SK-N-SH (cell line): ENCODE measurements at regions not wholly inside any gene's neighbourhood (a gene's known extent, or its start where the extent isn't known, plus 50 kb on each side); places are given as distances from the start of the nearest gene placed in this dataset.

Experiments used
- CTCF ChIA-PET: fragments of 300-600, 350-600 bp; formaldehyde crosslinking; extraction: SDS; loops from one replicate; lab custom pipeline; 2021; lab: Yijun Ruan, JAX
- POLR2A ChIA-PET: fragments of 350-600 bp; sonication (Branson Sonifier 250); formaldehyde crosslinking; extraction: SDS; loops from one replicate; lab custom pipeline; 2020; ENCODE audit warnings: antibody characterized with exemption, inconsistent platforms; lab: Yijun Ruan, JAX
- DNase-seq: peaks from one replicate; pipeline ENCODE4 v3.0.0; 2012
- H2AFZ ChIP-seq: fragments of 200-600 bp; sonication (generic); 2 replicates; pipeline ENCODE4 v1.8.1; 2016; ENCODE audit warnings: antibody characterized with exemption, mild to moderate bottlenecking, low read depth
- H3F3A ChIP-seq: fragments of 200-600 bp; sonication (generic); replicated peaks from 2 replicates; pipeline ENCODE3; 2016; ENCODE audit warnings: antibody characterized with exemption, mild to moderate bottlenecking; ENCODE audit not compliant: insufficient read depth
- H3K27ac ChIP-seq, 2 experiments: fragments of 200-500 bp in 1 of 2; fragments of 200-600 bp in 1 of 2; sonication (Bioruptor generic) in 1 of 2; sonication (generic), shearing (Covaris generic) in 1 of 2; 2 replicates each; pipeline versions ENCODE4 v1.5.1 to v1.6.1; 2014 to 2016; ENCODE audit warnings: low read depth in 2 of 2, inconsistent platforms in 1 of 2, low read length in 1 of 2, mild to moderate bottlenecking in 1 of 2, mixed read lengths in 1 of 2
- H3K27me3 ChIP-seq: fragments of 200-600 bp; sonication (generic), shearing (Covaris generic); 2 replicates; pipeline ENCODE4 v1.6.1; 2016; ENCODE audit warnings: mixed run types; ENCODE audit not compliant: insufficient read depth
- H3K36me3 ChIP-seq, 2 experiments: fragments of 200-500 bp in 1 of 2; fragments of 200-600 bp in 1 of 2; sonication (Bioruptor generic) in 1 of 2; sonication (generic) in 1 of 2; replicated peaks in 1 of 2; 2 replicates each; pipeline versions ENCODE3 to v1.5.1; 2014 to 2016; ENCODE audit warnings: low read length in 1 of 2, mild to moderate bottlenecking in 1 of 2; ENCODE audit not compliant: insufficient read depth in 2 of 2, control insufficient read depth in 1 of 2
- H3K4me1 ChIP-seq, 2 experiments: fragments of 200-500 bp in 1 of 2; fragments of 200-600 bp in 1 of 2; sonication (Bioruptor generic) in 1 of 2; sonication (generic), shearing (Covaris generic) in 1 of 2; 2 replicates each; pipeline versions ENCODE4 v1.5.1 to v1.6.1; 2014 to 2016; ENCODE audit warnings: low read depth in 1 of 2, low read length in 1 of 2, mixed run types in 1 of 2; ENCODE audit not compliant: insufficient read depth in 2 of 2, control insufficient read depth in 1 of 2
- H3K4me2 ChIP-seq: fragments of 200-600 bp; sonication (generic), shearing (Covaris generic); 2 replicates; pipeline ENCODE4 v1.6.1; 2017; ENCODE audit warnings: mixed run types
- H3K4me3 ChIP-seq, 2 experiments: fragments of 200-500 bp in 1 of 2; fragments of 200-600 bp in 1 of 2; sonication (Bioruptor generic) in 1 of 2; sonication (generic), shearing (Covaris generic) in 1 of 2; 2 replicates each; pipeline versions ENCODE4 v1.5.1 to v1.8.1; 2014 to 2016; ENCODE audit warnings: low read depth in 2 of 2, inconsistent platforms in 1 of 2, low read length in 1 of 2, mild to moderate bottlenecking in 1 of 2, mixed read lengths in 1 of 2, moderate library complexity in 1 of 2
- H3K79me2 ChIP-seq: fragments of 200-600 bp; sonication (generic); 2 replicates; pipeline ENCODE4 v1.8.1; 2017; ENCODE audit warnings: mild to moderate bottlenecking; ENCODE audit not compliant: insufficient read depth
- H3K9ac ChIP-seq: fragments of 200-600 bp; sonication (generic); 2 replicates; pipeline ENCODE4 v1.6.1; 2017; ENCODE audit warnings: mixed run types
- H3K9me2 ChIP-seq: fragments of 200-600 bp; sonication (generic); 2 replicates; pipeline ENCODE4 v1.6.1; 2017; ENCODE audit warnings: mixed run types
- H3K9me3 ChIP-seq: fragments of 200-600 bp; sonication (generic); 2 replicates; pipeline ENCODE4 v1.6.1; 2017; ENCODE audit warnings: mixed run types, mild to moderate bottlenecking, moderate library complexity
- H4K20me1 ChIP-seq: fragments of 200-600 bp; sonication (generic); 2 replicates; pipeline ENCODE4 v1.6.1; 2017; ENCODE audit warnings: mild to moderate bottlenecking, mixed run types; ENCODE audit not compliant: insufficient read depth
- CHD2 ChIP-seq: fragments of 150-350 bp; IDR thresholded peaks from 2 replicates; pipeline ENCODE4 v1.6.1; 2018; ENCODE audit warnings: low read length; ENCODE audit not compliant: partially characterized antibody
- ELF1 ChIP-seq: IDR thresholded peaks from 2 replicates; pipeline ENCODE4 v1.4.0; 2012
- EP300 ChIP-seq, 2 experiments: IDR thresholded peaks; 2 replicates each; pipeline versions ENCODE4 v1.4.0 to v1.6.1; 2012; ENCODE audit warnings: borderline replicate concordance in 1 of 2, low read depth in 1 of 2, low read length in 1 of 2
- EZH2phosphoT487 ChIP-seq: fragments of 200-600 bp; sonication (generic); IDR thresholded peaks from 2 replicates; pipeline ENCODE4 v1.6.1; 2017; ENCODE audit warnings: low read depth, mixed run types, mild to moderate bottlenecking, antibody characterized with exemption, moderate library complexity, borderline replicate concordance
- FOSL2 ChIP-seq: IDR thresholded peaks from 2 replicates; pipeline ENCODE4 v1.4.0; 2012; ENCODE audit warnings: low read depth, mild to moderate bottlenecking, moderate library complexity, borderline replicate concordance
- FOXJ3 ChIP-seq: sonication (generic); formaldehyde crosslinking; IDR thresholded peaks from 2 replicates; pipeline ENCODE4 v1.5.1; 2020; ENCODE audit warnings: mild to moderate bottlenecking, missing genetic modification reagents
- GABPA ChIP-seq: IDR thresholded peaks from 2 replicates; pipeline ENCODE4 v1.4.0; 2012; ENCODE audit warnings: low read depth, mild to moderate bottlenecking
- MEF2A ChIP-seq: IDR thresholded peaks from 2 replicates; pipeline ENCODE4 v1.4.0; 2012; ENCODE audit warnings: low read depth, borderline replicate concordance
- RCOR1 ChIP-seq: fragments of 150-350 bp; IDR thresholded peaks from 2 replicates; pipeline ENCODE4 v1.6.1; 2017; ENCODE audit warnings: antibody characterized with exemption, low read length
- RFX5 ChIP-seq: IDR thresholded peaks from 2 replicates; pipeline ENCODE4 v1.6.1; 2012; ENCODE audit warnings: mild to moderate bottlenecking, improper control_type of control experiment, low read length
- SIN3A ChIP-seq: IDR thresholded peaks from 2 replicates; pipeline ENCODE4 v1.6.1; 2012; ENCODE audit warnings: low read depth, mild to moderate bottlenecking, low read length, moderate library complexity, borderline replicate concordance
- SMC3 ChIP-seq: IDR thresholded peaks from 2 replicates; pipeline ENCODE4 v1.6.1; 2012; ENCODE audit warnings: low read depth, low read length, improper control_type of control experiment
- TAF1 ChIP-seq: IDR thresholded peaks from 2 replicates; pipeline ENCODE4 v1.6.1; 2012; ENCODE audit warnings: low read depth, mild to moderate bottlenecking, low read length, moderate library complexity, borderline replicate concordance
- WGBS: methylation state at CpG from one replicate; pipeline ENCODE4 v1.1.6; 2017; ENCODE audit warnings: low lambda C conversion rate; 5-methylcytosine and 5-hydroxymethylcytosine counted together
- TF ChIP-seq, protein P1 (sequence below): IDR thresholded peaks from 2 replicates; pipeline ENCODE4; 2012
- TF ChIP-seq, protein P2 (sequence below): IDR thresholded peaks from 2 replicates; pipeline ENCODE4 v1.6.1; 2012; ENCODE audit warnings: mild to moderate bottlenecking, low read depth, low read length, moderate library complexity
- TF ChIP-seq, protein P3 (sequence below): IDR thresholded peaks from 2 replicates; pipeline ENCODE4 v1.4.0; 2012; ENCODE audit warnings: low read depth
- TF ChIP-seq, protein P4 (sequence below): IDR thresholded peaks from 2 replicates; pipeline ENCODE4 v1.4.0; 2012; ENCODE audit warnings: low read depth, borderline replicate concordance

DNA sequence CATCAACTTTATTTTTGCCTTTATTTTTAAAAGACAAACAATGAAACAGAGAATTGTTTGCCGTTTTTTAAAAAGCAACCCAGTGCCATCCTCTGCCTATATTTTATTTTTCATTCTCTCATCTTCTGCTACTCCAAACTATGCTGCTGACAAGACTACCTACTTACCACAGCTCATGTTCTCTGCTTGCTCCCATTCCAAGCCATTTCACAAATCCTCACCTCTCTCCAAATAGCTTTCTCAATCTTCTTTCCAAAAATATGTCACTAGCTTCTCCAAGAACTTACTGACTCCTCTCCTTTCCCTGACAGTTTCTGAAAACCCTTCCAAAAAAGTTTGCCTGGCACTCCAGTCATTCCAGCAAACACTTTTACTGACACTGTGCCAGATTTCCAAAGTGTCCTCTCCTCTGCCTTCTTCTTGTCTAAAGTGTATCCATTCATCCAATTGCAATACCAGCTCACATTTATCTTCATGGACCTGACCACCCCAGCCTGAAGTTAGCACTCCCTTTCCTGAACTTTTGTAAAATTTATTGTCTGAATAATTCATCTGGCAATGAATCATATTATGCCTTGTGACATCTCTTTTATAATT lies 766.5 kb upstream of the B3GALT2 start:
- CTCF ChIA-PET, result interaction anchor here (1.3 kb wide), 1 partner anchor 11 kb away, joined by 4 read pairs; no protein-coding TSS in a partner anchor
- Histone ChIP-seq H3K36me3 (no peaks in the 10 kb centered on the region), H3K4me3 (no peak overlapping the region), H3K9me2 (no peaks in the 10 kb centered on the region), H3K4me2 (no peak overlapping the region), H3K79me2 (no peaks in the 10 kb centered on the region), H3K9ac (no peak overlapping the region), H3K27me3 (no peaks in the 10 kb centered on the region), H3F3A (no peaks in the 10 kb centered on the region), H3K4me1 (peaks cover 0 to 2% of the 10 kb centered on the region in 2 experiments; a peak in 1 of 4 replicates), H3K9me3 (no peaks in the 10 kb centered on the region), H3K27ac (peak overlapping the region in 1 of 2 experiments; percentile 6; a peak in 1 of 4 replicates), H2AFZ (no peak overlapping the region), H4K20me1 (no peaks in the 10 kb centered on the region)
- no peak for DNase-seq
- POLR2A ChIA-PET, result no interaction called here
- 10% methylated on average over 1 of the region's 1 CpG for WGBS
- TF ChIP-seq, protein P1, sequence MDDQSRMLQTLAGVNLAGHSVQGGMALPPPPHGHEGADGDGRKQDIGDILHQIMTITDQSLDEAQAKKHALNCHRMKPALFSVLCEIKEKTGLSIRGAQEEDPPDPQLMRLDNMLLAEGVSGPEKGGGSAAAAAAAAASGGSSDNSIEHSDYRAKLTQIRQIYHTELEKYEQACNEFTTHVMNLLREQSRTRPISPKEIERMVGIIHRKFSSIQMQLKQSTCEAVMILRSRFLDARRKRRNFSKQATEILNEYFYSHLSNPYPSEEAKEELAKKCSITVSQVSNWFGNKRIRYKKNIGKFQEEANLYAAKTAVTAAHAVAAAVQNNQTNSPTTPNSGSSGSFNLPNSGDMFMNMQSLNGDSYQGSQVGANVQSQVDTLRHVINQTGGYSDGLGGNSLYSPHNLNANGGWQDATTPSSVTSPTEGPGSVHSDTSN, result no peak
- no peak for TF ChIP-seq CHD2
- no peak for TF ChIP-seq ELF1
- TF ChIP-seq RFX5, result no peak
- no peak for TF ChIP-seq SIN3A
- no peak for TF ChIP-seq SMC3
- TF ChIP-seq, protein P2, sequence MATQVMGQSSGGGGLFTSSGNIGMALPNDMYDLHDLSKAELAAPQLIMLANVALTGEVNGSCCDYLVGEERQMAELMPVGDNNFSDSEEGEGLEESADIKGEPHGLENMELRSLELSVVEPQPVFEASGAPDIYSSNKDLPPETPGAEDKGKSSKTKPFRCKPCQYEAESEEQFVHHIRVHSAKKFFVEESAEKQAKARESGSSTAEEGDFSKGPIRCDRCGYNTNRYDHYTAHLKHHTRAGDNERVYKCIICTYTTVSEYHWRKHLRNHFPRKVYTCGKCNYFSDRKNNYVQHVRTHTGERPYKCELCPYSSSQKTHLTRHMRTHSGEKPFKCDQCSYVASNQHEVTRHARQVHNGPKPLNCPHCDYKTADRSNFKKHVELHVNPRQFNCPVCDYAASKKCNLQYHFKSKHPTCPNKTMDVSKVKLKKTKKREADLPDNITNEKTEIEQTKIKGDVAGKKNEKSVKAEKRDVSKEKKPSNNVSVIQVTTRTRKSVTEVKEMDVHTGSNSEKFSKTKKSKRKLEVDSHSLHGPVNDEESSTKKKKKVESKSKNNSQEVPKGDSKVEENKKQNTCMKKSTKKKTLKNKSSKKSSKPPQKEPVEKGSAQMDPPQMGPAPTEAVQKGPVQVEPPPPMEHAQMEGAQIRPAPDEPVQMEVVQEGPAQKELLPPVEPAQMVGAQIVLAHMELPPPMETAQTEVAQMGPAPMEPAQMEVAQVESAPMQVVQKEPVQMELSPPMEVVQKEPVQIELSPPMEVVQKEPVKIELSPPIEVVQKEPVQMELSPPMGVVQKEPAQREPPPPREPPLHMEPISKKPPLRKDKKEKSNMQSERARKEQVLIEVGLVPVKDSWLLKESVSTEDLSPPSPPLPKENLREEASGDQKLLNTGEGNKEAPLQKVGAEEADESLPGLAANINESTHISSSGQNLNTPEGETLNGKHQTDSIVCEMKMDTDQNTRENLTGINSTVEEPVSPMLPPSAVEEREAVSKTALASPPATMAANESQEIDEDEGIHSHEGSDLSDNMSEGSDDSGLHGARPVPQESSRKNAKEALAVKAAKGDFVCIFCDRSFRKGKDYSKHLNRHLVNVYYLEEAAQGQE, result no peak
- no peak for TF ChIP-seq FOSL2
- TF ChIP-seq MEF2A, result no peak
- TF ChIP-seq EZH2phosphoT487, result no peak
- no peak for TF ChIP-seq TAF1
- TF ChIP-seq, protein P3, sequence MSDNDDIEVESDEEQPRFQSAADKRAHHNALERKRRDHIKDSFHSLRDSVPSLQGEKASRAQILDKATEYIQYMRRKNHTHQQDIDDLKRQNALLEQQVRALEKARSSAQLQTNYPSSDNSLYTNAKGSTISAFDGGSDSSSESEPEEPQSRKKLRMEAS, result no peak
- TF ChIP-seq FOXJ3 (CRISPR knock-in tag), result no peak
- TF ChIP-seq, protein P4, sequence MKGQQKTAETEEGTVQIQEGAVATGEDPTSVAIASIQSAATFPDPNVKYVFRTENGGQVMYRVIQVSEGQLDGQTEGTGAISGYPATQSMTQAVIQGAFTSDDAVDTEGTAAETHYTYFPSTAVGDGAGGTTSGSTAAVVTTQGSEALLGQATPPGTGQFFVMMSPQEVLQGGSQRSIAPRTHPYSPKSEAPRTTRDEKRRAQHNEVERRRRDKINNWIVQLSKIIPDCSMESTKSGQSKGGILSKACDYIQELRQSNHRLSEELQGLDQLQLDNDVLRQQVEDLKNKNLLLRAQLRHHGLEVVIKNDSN, result no peak
- TF ChIP-seq GABPA, result no peak
- TF ChIP-seq EP300 (IDR thresholded peaks at IDR 0.05; ENCODE audit: borderline replicate concordance in 1 of 2, low read depth in 1 of 2, low read length in 1 of 2), result no peak
- TF ChIP-seq RCOR1, result no peak
